Liver (tissue), 8 donors: ENCODE measurements at regions not wholly inside any gene's neighbourhood (a gene's known extent, or its start where the extent isn't known, plus 50 kb on each side); places are given as distances from the start of the nearest gene placed in this dataset.

Source experiments
- DNase-seq: peaks from one replicate; pipeline ENCODE4 v3.0.0-alpha.2; 2017; ENCODE audit warnings: low spot score
- H3K27ac ChIP-seq, 2 donors: one replicate each; pipeline ENCODE4 v1.7.0; 2013; ENCODE audit warnings: inconsistent platforms in 2 of 2, low read length in 2 of 2, control low read depth in 1 of 2, low read depth in 1 of 2, mild to moderate bottlenecking in 1 of 2
- H3K27me3 ChIP-seq, 4 donors: one replicate each; pipeline versions ENCODE4 v1.6.1 to v1.7.0; 2013; ENCODE audit warnings: low read length in 3 of 4, inconsistent platforms in 1 of 4, mild to moderate bottlenecking in 1 of 4, moderate library complexity in 1 of 4; ENCODE audit not compliant: control insufficient read depth in 4 of 4, insufficient read depth in 4 of 4
- H3K36me3 ChIP-seq, 4 donors: one replicate each; pipeline versions ENCODE4 v1.6.1 to v1.7.0; 2013; ENCODE audit warnings: low read length in 3 of 4, mild to moderate bottlenecking in 3 of 4, low read depth in 1 of 4, moderate library complexity in 1 of 4; ENCODE audit not compliant: control insufficient read depth in 4 of 4, insufficient read depth in 3 of 4
- H3K4me1 ChIP-seq, 4 donors: one replicate each; pipeline versions ENCODE4 v1.6.1 to v1.7.0; 2013; ENCODE audit warnings: low read length in 3 of 4, mild to moderate bottlenecking in 3 of 4, moderate library complexity in 1 of 4; ENCODE audit not compliant: control insufficient read depth in 4 of 4, insufficient read depth in 4 of 4
- H3K4me3 ChIP-seq, 3 donors: one replicate each; pipeline versions ENCODE4 v1.6.1 to v1.7.0; 2013; ENCODE audit warnings: low read length in 3 of 3, control low read depth in 1 of 3, low read depth in 1 of 3, mild to moderate bottlenecking in 1 of 3
- H3K9ac ChIP-seq, 2 donors: one replicate each; pipeline ENCODE4 v1.7.0; 2013; ENCODE audit warnings: low read length in 2 of 2, mild to moderate bottlenecking in 2 of 2, moderate library complexity in 2 of 2, control low read depth in 1 of 2, low read depth in 1 of 2
- H3K9me3 ChIP-seq, 4 donors: one replicate each; pipeline versions ENCODE4 v1.6.1 to v1.7.0; 2013; ENCODE audit warnings: low read length in 3 of 4; ENCODE audit not compliant: control insufficient read depth in 4 of 4
- EGR1 ChIP-seq, 2 donors: IDR thresholded peaks; 2 replicates each; pipeline ENCODE4 v1.6.1; 2016 to 2018; ENCODE audit warnings: antibody characterized with exemption in 2 of 2, low read depth in 2 of 2
- FOXA1 ChIP-seq: IDR thresholded peaks from 2 replicates; pipeline ENCODE4 v1.6.1; 2016; ENCODE audit warnings: antibody characterized with exemption
- FOXA2 ChIP-seq: IDR thresholded peaks from 2 replicates; pipeline ENCODE4 v1.6.1; 2016; ENCODE audit warnings: antibody characterized with exemption
- HNF4A ChIP-seq, 2 donors: conservative IDR thresholded peaks; 2 replicates each; pipeline ENCODE4 v1.6.1; 2016; ENCODE audit warnings: antibody characterized with exemption in 2 of 2, mild to moderate bottlenecking in 2 of 2
- HNF4G ChIP-seq: IDR thresholded peaks from 2 replicates; pipeline ENCODE4 v1.6.1; 2016; ENCODE audit warnings: antibody characterized with exemption
- JUND ChIP-seq, 2 donors: IDR thresholded peaks; 2 replicates each; pipeline ENCODE4 v1.6.1; 2016; ENCODE audit warnings: antibody characterized with exemption in 2 of 2
- NR2F2 ChIP-seq: IDR thresholded peaks from 2 replicates; pipeline ENCODE4 v1.6.1; 2016; ENCODE audit warnings: antibody characterized with exemption
- RAD21 ChIP-seq, 2 donors: IDR thresholded peaks; 2 replicates each; pipeline ENCODE4 v1.6.1; 2016; ENCODE audit warnings: antibody characterized with exemption in 2 of 2, mild to moderate bottlenecking in 2 of 2
- REST ChIP-seq: IDR thresholded peaks from 2 replicates; pipeline ENCODE4 v1.6.1; 2016; ENCODE audit warnings: antibody characterized with exemption, mild to moderate bottlenecking
- RXRA ChIP-seq, 2 donors: IDR thresholded peaks; 2 replicates each; pipeline ENCODE4 v1.6.1; 2017 to 2018; ENCODE audit warnings: antibody characterized with exemption in 2 of 2, mild to moderate bottlenecking in 1 of 2
- SP1 ChIP-seq: IDR thresholded peaks from 2 replicates; pipeline ENCODE4 v1.6.1; 2018; ENCODE audit warnings: antibody characterized with exemption, mild to moderate bottlenecking
- TAF1 ChIP-seq: conservative IDR thresholded peaks from 2 replicates; pipeline ENCODE4 v1.6.1; 2016; ENCODE audit warnings: antibody characterized with exemption, mild to moderate bottlenecking
- YY1 ChIP-seq: IDR thresholded peaks from 2 replicates; pipeline ENCODE4 v1.6.1; 2016; ENCODE audit warnings: antibody characterized with exemption, mild to moderate bottlenecking
- WGBS: extraction: QIAGEN DNeasy Blood & Tissue Kit; methylation state at CpG from one replicate; pipeline ENCODE4 v1.1.7; 2013; 5-methylcytosine and 5-hydroxymethylcytosine counted together
- TF ChIP-seq, protein P1 (sequence below): fragments of 150-350 bp; IDR thresholded peaks from 2 replicates; pipeline ENCODE4 v1.5.1; 2017; ENCODE audit warnings: improper control_type of control experiment, low read depth, low read length; ENCODE audit not compliant: missing input control
- TF ChIP-seq, protein P2 (sequence below): IDR thresholded peaks from 2 replicates; pipeline ENCODE4 v1.6.1; 2016; ENCODE audit warnings: antibody characterized with exemption
- TF ChIP-seq, protein P3 (sequence below): IDR thresholded peaks from 2 replicates; pipeline ENCODE4 v1.6.1; 2016; ENCODE audit warnings: antibody characterized with exemption
- TF ChIP-seq, protein P4 (sequence below): IDR thresholded peaks from 2 replicates; pipeline ENCODE4 v1.6.1; 2016; ENCODE audit warnings: antibody characterized with exemption
- donor health status: healthy.
- donor health status: healthy.
- donor health status: healthy.
- donor health status: healthy.
- donor health status: healthy.

GRCh38 chr5:68374796-68375518 lies 159.4 kb downstream of the PIK3R1 start (continued):
- TF ChIP-seq, protein P1, sequence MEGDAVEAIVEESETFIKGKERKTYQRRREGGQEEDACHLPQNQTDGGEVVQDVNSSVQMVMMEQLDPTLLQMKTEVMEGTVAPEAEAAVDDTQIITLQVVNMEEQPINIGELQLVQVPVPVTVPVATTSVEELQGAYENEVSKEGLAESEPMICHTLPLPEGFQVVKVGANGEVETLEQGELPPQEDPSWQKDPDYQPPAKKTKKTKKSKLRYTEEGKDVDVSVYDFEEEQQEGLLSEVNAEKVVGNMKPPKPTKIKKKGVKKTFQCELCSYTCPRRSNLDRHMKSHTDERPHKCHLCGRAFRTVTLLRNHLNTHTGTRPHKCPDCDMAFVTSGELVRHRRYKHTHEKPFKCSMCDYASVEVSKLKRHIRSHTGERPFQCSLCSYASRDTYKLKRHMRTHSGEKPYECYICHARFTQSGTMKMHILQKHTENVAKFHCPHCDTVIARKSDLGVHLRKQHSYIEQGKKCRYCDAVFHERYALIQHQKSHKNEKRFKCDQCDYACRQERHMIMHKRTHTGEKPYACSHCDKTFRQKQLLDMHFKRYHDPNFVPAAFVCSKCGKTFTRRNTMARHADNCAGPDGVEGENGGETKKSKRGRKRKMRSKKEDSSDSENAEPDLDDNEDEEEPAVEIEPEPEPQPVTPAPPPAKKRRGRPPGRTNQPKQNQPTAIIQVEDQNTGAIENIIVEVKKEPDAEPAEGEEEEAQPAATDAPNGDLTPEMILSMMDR = no peak
- TF ChIP-seq FOXA1 (no peak), HNF4A (conservative IDR thresholded peaks at IDR 0.05) (no peak)

GRCh38 chr5:68375540-68375939 lies 160.0 kb downstream of the PIK3R1 start:
- WGBS = 63% methylated on average over 3 of the region's 3 CpGs
- no peak overlapping the region for H3K27ac ChIP-seq
- TF ChIP-seq REST (no peak), TAF1 (no peak), NR2F2 (no peak), HNF4G (no peak), FOXA2 (no peak), RAD21 (IDR thresholded peaks at IDR 0.05) (no peak), HNF4A (conservative IDR thresholded peaks at IDR 0.05) (no peak), RXRA (IDR thresholded peaks at IDR 0.05) (no peak), YY1 (no peak), FOXA1 (no peak), EGR1 (IDR thresholded peaks at IDR 0.05; ENCODE audit: low read depth in 2 of 2) (no peak), SP1 (no peak), JUND (IDR thresholded peaks at IDR 0.05) (no peak)
- TF ChIP-seq, protein P1 = no peak
- TF ChIP-seq, protein P2, sequence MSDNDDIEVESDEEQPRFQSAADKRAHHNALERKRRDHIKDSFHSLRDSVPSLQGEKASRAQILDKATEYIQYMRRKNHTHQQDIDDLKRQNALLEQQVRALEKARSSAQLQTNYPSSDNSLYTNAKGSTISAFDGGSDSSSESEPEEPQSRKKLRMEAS = no peak
- TF ChIP-seq, protein P3, sequence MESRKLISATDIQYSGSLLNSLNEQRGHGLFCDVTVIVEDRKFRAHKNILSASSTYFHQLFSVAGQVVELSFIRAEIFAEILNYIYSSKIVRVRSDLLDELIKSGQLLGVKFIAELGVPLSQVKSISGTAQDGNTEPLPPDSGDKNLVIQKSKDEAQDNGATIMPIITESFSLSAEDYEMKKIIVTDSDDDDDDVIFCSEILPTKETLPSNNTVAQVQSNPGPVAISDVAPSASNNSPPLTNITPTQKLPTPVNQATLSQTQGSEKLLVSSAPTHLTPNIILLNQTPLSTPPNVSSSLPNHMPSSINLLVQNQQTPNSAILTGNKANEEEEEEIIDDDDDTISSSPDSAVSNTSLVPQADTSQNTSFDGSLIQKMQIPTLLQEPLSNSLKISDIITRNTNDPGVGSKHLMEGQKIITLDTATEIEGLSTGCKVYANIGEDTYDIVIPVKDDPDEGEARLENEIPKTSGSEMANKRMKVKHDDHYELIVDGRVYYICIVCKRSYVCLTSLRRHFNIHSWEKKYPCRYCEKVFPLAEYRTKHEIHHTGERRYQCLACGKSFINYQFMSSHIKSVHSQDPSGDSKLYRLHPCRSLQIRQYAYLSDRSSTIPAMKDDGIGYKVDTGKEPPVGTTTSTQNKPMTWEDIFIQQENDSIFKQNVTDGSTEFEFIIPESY = no peak
- TF ChIP-seq, protein P4, sequence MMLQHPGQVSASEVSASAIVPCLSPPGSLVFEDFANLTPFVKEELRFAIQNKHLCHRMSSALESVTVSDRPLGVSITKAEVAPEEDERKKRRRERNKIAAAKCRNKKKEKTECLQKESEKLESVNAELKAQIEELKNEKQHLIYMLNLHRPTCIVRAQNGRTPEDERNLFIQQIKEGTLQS = no peak
- H3K4me3 ChIP-seq = no peak overlapping the region
- no peak for DNase-seq
- H3K27me3 ChIP-seq = no peaks in the 10 kb centered on the region
- no peak overlapping the region for H3K9ac ChIP-seq
- no peaks in the 10 kb centered on the region for H3K4me1 ChIP-seq
- H3K36me3 ChIP-seq = no peaks in the 10 kb centered on the region
- H3K9me3 ChIP-seq = no peaks in the 10 kb centered on the region
